Right ventricle myocardium superior (tissue), 1 donor: ENCODE measurements at regions not wholly inside any gene's neighbourhood (a gene's known extent, or its start where the extent isn't known, plus 50 kb on each side); places are given as distances from the start of the nearest gene placed in this dataset.

ENCODE experiments used
- ATAC-seq: fragments of 200-7000 bp; cut with Tn5 transposase; one replicate; pipeline ENCODE4 v1.9.1; 2020; ENCODE audit warnings: mild to moderate bottlenecking; ENCODE audit not compliant: poor library complexity
- DNase-seq: peaks from one replicate; pipeline ENCODE4 v3.0.0-alpha.2; 2020
- intact Hi-C: fragments of 100-400 bp; cut with DNase I; formaldehyde crosslinking; loops from one replicate; pipeline ENCODE4 v1.11.2; 2022
- donor health status: DM: no; HTN: yes; CAD: no; lungs with severe emphysema.

DNA sequence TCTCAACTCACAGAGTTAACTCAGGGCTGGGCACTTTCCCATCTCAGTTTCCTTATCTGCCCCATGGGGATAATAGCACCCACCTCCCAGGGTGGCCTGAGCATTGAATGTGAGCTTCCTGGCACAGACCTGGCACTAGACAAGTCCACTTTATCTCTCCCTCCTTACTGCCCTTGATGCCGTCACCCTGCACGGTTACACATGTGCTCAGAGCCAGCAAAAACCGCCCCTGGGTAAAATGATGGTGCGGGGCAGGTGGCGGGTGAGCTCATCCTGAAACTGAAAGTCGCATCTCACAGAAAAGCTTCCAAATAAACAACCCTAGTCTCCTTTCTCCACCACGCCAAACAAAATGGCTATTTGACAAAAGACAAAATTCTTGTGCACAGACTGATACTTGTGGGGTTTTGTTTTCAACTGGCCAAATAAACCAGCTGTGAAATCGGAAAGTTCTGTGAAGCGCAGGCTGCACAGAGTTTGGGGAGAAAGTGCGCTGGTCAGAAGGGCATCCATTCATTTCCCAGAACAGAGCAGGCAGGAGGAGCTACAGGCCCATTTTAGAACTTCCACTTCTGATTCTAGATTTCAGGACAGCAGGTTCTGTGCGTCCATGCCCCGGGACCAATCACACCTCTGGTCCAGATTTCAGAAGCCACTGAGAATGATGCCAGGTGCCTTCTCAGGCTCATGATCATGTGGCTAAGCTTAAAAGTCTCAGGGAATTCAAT, 138.1 kb downstream of the SHANK2 start:
- intact Hi-C loops: no loop called here
- no peak for ATAC-seq
- no peak for DNase-seq

DNA sequence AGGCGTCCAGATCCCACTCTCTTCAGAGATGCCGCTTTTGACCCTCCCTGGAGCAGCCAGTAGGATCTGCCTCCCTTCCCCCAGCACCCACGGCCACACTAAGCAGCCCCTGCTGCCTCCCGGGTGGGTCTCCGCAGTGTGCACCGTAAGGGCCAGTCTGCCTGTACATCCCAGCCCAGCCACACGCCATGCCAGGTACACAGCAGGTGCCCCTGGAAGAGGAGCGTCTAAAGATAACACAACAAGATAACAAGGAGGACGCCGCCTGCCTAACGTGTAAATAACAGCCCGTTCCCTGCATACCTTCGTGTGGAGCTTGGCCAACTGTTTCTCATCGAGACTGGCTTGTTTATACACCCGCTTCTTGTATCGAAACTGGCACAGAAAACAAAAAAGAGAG, 139.4 kb downstream of the SHANK2 start:
- intact Hi-C loops: no loop called here
- no peak for DNase-seq
- no peak for ATAC-seq

DNA sequence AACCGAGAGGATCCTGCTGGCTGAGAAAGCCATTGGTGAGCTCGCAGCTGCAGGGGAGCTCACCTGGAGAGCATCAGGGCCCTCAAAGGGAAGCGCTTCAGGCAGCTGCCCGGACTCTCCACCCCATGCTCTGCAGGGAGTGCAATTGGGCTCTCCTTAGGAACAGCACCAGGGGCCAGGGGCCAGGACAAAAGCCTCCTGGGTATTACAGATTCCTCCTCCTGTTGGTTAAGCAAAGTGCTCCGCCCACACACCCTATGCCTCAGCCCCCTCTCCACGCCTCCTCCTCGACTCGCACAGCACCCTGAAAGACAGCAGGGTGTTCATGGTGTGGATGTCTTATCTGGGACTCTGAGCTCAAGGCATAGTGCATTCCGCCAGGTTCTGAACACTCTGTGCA, 139.9 kb downstream of the SHANK2 start:
- intact Hi-C loops: no loop called here
- no peak for DNase-seq
- no peak for ATAC-seq

DNA sequence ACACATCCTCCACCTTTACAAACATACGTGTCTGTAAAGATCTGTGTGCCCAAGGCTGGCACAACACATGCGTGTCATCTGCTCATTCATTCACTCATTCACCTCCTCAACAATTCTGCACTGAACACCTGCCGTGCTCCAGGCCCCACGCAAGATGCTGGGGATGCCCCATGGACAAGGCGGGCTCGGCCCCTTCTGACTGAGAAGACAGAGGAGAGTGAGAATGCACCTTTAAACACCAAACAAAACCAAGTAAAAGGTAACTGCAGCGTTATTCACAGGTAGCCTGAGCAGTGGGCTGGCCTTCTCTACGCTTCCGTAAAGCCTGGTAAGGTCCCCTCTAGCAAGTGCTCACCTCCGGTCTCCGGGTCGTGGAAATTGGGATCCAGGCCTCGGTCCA, 142.8 kb downstream of the SHANK2 start:
- ATAC-seq: no peak
- intact Hi-C loops: no loop called here
- DNase-seq: no peak

DNA sequence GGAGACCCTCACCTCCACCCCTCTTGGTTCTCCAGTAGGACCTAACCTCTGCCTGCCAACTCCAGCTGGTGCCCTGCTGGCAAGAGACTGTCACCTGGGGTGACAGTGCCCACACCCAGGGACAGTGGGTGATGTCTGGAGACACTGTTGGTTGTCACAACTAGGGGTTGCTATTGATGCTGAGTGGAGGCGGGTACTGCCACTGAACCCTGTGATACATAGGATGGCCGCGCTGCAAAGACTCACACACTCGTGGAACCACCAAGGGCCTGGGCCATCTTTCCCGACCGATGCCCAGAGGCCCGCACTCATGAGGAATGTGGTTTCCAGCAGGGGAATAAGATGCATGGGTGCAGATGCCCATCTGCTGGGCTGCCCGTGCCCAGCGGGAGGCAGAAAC, 143.2 kb downstream of the SHANK2 start:
- ATAC-seq (no peak), DNase-seq (no peak)
- intact Hi-C loops: no loop called here

DNA sequence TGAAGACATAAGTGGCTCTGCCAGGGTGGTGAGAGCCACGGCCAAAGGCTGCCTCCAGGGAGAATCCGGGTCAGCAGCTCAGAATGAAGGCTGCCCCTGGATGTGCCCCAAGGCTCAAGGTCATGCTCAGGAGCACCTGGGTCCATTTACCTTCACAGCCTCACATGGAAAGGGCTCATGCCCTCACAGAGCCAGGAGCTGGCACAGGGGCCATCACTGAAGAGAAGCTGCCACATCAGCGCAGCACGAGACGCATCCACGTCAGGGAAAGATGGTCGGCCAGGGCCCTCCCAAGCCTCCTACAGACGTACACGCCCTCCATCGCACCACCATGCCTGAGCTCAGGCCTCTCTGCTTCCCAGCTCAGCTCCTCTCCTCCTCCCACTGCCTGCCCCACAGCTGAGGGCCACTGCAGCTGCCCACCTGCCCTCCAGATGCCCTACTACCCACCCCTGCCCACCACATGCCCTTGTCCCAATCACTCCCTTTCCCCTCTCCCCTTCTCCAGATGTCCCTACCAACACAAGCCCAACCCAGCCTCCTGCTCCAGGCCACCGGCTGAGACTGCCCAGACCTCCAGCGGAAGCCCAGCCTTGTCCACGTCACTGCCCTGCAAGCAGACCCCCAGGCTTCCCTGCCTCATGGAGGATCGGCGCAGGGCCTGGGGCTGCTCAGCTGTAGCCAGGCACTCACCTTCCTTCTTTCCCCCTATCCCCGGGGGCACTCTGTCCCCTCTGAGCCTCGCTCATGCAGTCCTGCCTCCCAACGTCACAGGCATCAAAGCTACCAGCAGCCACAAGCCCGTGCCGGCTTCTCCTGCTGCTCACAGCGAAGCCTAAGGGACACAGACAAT, 144.1 kb downstream of the SHANK2 start:
- DNase-seq (no peak), ATAC-seq (no peak)
- intact Hi-C loops: no loop called here

DNA sequence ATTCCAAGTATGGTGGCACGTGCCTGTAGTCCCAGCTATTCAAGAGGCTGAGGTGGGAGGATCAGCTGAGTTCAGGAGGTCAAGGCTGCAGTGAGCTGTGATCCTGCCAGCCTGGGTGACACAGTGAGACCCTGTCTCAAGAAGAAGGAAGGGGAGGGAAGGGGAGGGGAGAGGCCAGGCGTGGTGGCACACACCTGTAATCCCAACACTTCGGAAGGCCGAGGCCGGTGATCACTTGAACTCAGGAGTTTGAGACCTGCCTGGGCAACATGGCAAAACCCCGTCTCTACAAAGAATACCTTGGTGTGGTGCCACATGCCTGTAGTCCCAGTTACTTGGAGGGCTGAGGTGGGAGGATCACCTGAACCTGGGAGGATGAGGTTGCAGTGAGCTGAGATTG, 145.7 kb downstream of the SHANK2 start:
- ATAC-seq: no peak
- DNase-seq: no peak
- intact Hi-C loops: no loop called here

DNA sequence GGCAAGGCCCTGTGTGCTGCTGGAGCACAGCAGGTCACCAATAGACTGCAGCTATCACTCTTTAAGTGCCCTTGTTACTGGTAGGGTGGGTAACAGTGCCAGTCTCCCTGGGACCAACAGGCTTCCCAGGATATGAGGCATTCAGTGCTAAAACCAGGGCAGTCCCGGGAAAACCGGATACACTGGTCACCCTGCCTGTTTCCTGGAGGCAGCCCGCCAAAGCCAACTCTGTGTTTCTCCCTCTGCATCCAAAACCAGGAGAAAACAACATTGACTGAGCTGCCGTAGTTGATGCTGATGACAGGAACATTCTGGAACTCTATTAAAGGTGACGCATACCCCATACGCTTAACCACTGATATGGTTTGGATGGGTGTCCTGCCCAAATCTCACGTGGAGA, 149.1 kb downstream of the SHANK2 start:
- no peak for ATAC-seq
- intact Hi-C loops: no loop called here
- no peak for DNase-seq

DNA sequence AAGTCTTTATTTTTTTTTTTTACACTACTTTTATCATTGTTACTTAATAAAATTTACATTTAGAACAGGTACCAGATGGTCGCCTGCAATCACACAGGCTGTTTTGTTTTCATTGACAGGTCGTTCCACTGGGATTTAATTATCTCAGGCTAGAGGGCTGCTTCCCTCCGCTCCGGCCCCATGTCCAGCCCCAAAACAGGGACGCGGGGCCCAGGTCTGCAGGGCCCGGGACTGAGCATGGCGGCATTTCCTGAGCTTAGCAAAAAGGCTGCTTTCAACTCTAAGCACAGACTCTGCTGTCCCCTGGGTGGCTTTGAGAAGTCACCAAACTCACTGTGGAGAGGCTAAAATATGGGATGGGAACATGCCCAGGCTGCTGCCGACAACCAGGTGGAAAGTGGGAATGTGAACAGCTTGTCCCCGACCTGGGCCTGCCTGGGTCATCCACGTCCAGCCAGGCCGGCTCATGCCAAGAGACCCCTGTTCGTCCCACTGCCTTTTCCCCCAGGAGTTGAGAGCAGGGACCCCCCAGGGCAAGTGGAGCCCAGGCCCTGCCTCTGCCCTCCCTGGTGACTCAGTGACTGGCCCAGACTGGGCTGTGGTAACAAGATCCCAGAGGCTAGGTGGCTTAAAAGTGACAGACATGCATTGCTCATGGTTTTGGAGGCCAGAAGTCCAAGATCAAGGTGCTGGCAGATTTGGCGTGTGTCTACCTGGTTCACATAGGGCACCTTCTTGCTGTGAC, 150.0 kb downstream of the SHANK2 start:
- intact Hi-C loops: no loop called here
- DNase-seq (no peak), ATAC-seq (no peak)

DNA sequence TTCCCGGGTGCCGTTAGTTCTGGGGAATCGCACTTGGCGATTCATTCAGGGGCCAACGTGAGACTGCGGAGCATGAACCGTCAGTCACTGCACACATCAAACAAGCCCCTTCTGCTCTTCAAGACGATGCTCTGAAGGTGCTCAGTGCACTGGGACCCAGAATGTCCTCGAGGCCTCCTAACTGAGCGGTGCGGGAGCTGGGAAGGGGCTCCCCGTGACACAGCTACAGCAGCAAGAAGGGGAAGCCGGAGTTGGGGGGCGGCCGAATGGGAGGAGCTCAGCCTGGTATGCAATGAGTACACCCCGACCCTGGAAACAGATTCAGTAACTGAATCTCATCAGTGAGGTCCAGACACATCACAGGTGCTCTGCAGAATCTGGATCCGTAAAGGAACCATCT, 150.8 kb downstream of the SHANK2 start:
- intact Hi-C loops: no loop called here
- no peak for ATAC-seq
- DNase-seq: no peak

DNA sequence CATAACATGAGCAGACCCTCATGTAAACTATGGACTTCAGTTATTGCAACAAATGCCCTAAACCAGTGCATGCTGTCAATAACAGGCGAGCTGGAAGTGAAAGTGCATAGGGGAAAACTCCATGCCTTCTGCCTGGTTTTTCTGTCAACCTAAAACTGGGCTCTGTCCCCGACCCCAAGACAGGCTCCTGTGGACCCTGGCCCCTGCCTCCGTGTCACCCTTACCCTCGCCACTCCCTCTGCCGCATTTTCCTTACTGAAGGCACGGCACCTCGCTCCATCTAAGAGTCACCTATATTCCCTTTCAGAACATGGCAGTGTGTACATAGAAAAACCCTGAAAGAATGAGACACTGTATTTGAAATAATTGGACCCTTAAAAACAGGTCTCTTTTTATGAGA, 151.3 kb downstream of the SHANK2 start:
- no peak for ATAC-seq
- intact Hi-C loops: no loop called here
- DNase-seq: no peak

DNA sequence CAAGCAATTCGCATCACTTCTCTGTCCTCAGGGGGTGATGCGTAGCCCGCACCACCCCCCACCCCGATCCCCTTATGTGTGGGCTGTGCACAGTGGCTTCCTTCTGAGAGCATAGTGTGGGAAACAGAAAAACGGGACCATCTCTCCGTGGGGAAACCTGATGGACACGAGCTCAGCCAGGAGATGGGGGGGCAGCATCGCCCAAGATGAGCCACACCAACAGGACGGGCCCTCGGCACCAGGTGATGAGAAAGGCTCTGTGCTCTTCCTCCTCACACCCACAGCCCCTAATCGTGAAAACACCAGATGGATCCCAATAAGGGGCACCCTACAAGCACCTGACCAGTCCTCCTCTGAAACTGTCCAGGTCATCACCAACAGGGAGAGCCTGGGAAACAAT, 153.6 kb downstream of the SHANK2 start:
- intact Hi-C loops: no loop called here
- ATAC-seq: no peak
- DNase-seq: no peak

DNA sequence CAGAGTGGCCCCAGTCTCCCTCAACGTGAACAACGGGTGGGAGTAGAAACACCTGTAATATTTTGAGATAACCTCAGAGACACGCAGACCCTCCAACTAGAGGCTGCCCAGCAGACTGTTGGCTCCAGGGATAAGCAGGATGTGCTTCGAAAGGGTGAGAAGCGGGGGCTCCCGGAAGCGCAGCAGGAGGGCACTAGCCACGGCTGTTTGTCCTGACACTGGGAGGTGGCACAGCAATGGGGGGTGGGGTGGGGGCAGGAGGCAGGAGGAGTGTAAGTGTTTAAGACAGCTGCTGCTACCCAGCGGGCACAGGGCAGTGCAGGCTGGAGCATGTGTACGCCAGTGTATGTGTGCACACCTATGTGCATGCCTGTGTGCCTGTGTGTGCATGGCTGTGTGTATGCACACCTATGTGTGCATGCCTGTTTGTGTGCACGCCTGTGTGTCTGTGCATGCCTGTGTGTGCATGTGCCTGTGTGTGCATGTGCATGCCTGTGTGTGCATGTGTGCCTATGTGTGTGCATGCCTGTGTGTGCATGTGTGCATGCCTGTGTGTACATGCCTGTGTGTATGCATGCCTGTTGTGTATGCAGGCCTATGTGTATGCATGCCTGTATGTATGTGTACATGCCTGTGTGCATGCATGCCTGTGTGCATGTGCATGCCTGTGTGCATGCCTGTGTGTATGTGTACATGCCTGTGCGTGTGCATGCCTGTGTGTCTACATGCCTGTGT, 154.7 kb downstream of the SHANK2 start:
- no peak for ATAC-seq
- intact Hi-C loops: no loop called here
- no peak for DNase-seq

DNA sequence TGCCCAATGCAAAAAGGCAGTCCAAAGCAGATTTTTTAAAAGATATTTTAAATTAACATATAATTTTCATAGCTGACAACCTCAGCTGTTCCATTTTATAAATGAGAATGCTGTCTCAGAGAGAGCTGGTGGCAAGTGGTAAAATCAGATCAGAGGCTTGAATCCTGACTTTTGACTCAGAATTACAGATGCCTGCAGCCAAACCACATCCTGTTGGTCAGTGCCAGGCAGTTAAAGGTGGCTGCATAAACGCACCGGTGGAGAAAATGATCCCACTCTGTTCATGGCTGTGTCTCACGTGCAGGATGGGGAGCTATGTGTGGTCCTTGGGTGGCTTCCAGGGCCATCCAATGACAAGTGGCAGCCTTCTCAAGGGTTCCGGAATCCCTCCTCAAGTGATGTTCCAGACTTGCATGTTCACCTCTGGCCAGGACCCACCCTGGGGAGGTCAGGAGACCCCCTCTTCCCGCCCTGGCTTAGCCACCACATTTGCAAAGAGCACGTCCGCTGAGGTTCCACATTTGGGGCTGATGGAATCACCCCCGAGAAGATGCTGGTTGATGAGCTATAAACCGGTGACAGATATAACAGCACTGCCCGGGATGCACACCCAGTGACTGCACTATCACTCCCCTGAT, 155.5 kb downstream of the SHANK2 start:
- ATAC-seq: no peak
- no peak for DNase-seq
- intact Hi-C loops: no loop called here

DNA sequence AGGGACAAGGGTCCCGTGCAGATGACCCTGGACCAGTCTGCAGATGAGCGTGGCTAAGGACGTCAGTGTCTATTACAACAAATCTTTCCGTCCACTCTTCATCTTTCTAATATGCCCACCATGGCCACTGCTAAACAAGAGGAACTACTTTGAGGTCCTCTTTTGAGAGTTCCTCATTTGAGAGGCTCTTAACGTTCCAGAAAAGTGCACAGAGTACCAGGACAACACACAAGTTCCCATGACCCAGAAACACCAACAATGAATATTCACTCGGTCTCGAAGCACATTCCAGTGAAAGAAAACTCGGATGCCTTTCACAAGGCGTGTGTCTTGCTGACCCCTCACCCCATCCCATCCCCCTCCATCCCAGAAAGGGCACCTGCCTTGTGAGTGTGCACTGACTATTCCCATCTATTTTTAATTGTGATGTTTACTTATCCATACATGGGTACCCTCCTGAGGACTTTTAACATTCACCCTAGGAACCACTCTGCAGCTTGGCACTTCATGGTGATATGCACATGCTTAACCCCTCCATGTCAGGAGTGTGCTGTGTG, 157.0 kb downstream of the SHANK2 start:
- DNase-seq (no peak), ATAC-seq (no peak)
- intact Hi-C loops: no loop called here

DNA sequence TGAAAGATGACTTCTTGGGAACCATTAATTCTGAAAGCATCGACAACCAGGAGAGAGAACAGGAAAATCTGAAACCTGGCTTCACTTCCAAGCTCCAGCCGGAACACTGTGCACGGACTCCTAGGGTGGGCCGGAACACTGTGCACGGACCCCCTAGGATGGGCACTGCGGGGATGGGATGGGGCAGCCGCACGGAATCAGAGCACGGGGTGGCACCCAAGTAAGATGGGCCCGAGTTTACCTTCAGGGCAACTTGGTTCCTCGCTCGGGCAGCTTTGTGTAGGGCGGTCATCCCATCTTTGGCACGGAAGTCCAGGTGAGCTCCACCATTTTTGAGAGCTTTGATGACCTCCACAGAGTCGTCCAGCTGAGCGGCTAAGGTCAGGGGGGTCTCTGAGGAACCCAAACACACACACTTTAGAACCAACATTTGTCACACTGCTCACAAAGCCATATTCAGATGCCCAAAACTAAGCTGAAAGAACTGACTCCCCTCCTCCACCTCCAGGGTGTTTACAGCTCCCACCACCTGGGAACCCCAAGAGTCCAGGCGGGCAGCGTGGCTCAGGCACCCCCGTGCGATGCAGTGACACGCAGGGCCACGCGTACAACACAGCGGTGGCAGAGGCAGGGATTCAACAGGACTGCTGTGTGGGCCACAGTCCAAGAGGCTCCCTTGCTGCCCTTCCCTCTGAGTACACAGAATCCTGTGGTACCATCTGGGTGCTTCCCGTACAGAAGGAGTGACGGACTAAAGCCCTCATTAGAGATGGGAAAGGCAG, 157.9 kb downstream of the SHANK2 start:
- intact Hi-C loops: no loop called here
- no peak for ATAC-seq
- DNase-seq: no peak

DNA sequence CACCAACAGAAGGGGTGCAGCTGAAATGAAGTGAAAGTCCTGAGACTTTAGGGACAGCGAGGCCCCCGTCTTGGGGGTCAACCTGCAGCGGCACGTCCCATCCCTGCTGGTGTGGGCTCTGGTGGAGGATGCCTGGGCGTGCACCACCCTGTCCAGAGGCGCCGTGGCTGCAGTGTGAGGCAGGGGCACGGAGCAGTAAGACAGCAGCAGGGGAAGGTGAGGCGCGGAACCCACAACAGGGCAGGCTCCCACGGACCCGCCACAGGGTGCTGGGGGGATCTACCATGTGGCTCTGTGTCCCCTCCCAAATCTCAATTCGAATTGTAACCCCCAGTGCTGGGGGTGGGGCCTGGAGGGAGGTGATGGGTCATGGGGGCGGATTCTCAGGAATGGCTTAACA, 158.6 kb downstream of the SHANK2 start:
- intact Hi-C loops: no loop called here
- ATAC-seq: no peak

More for the DNA sequence above, 158.6 kb downstream of the SHANK2 start:
- no peak for DNase-seq
